GM21576 (cell line): ENCODE measurements at regions not wholly inside any gene's neighbourhood (a gene's known extent, or its start where the extent isn't known, plus 50 kb on each side); places are given as distances from the start of the nearest gene placed in this dataset.
"Not testable (repeated sequence)": the region's sequence is repeated elsewhere in the genome, so short reads cannot be mapped to it uniquely, and the experiment has no call there.

Experiments
- ATAC-seq: cut with Tn5 transposase; IDR thresholded peaks from one replicate; pipeline ENCODE4 v1.9.1; 2021; ENCODE audit warnings: mild to moderate bottlenecking, moderate library complexity; ENCODE audit not compliant: unreplicated experiment

DNA sequence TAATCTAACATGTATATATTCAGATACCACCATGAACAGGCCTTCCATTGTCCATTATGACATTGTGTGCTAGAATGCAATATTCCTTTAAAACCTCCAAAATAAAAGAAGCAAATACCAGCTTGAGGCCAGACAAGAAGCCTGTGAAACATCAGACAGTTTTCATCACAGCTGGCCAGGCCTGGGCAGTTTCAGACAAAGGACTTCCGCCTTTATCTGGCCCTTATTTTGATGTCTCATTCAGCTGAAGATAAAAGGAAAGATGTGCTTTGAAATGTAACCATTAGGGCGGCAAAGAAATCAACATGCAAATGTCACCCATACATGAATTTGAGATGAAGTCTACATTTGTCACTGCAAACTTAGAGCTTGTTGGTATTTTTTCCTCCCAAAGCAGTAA is 737.5 kb downstream of the KCNJ2 start:
- ATAC-seq = no peak

DNA sequence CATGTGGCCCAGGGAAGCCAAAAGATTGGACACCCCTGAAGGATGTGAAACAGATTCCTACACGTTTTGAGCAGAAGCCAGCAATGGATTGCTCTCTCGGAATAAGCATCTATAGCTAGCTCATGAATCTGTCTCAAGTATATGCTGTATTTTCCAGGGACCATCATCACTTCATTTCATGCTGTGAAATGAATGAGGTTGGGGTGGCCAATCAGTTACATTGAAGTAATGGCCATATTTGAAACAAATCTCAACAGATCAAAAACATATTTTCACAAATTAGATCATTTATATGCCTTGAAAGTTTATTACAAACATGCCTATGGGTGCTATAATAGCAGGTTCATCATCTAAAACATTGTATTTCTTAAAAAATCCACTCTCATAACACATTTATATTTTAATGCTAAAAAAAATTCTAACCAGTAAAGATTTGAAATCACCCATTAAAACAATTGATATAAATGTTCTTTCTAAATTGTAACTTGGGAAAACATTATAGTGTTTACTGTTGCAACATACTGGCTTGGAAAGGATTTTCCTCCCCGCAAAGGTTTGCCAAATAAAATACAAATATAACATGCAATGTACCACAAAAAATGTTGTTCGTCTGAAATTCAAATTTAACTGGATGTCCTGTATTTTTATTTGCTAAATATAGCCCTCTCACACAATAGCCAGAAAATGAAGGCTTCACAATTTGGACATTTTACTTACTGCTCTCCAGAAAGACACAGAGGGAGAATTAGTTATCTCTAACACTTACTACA is 743.6 kb downstream of the KCNJ2 start:
- ATAC-seq = no peak

DNA sequence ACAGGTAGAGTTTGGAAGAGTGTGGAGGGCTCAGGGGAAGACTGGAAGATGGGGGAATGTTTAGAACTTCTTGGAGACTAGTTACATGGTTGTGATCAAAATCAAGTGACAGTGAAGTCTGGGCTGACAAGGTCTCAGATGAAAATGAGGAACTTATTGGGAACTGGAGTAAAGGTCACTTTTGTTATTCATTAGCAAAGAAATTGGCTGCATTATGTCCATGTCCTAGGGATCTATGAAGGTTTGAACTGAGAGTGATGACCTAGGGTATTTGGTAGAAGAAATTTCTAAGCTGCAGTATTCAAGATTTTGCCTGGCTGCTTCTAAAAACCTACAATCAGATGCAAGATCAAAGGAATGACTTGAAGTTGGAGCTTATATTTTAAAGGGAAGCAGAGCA is 747.1 kb downstream of the KCNJ2 start:
- ATAC-seq = no peak

DNA sequence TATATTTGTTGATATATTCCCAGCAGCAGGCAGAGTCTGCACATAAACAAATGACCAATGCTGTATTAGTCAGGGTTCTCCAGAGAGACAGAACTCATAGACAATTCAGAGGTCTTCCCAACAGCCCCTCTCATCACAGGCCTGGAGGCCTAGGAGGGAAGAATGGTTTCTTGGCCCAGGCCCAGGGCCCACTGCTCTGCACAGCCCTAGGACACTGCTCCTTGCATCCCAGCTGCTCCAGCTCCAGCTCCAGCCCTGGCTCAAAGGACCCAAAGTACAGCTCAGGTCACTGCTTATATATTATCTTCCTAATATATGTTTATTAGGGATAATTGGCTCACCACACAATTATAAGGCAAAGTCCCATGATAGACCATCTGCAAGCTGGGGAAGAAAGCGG is 749.9 kb downstream of the KCNJ2 start:
- no peak for ATAC-seq

DNA sequence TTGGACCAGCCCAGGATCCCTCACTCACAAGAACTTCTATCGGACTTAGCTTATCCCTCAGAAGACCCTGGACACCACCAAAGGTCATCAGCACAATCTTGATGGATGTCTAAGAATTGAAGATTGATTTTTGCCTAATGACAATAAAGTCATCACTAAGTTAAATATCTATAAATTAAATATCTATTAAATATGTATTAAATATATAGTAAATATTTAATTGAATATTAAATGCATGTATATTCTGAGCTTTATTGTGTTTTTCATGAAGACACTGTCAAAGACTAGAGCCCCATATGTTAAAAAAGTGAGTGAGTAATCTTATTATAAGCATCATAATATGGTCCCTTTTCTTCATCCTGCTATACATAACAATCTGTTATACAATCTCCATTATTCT is 751.1 kb downstream of the KCNJ2 start:
- ATAC-seq = no peak

DNA sequence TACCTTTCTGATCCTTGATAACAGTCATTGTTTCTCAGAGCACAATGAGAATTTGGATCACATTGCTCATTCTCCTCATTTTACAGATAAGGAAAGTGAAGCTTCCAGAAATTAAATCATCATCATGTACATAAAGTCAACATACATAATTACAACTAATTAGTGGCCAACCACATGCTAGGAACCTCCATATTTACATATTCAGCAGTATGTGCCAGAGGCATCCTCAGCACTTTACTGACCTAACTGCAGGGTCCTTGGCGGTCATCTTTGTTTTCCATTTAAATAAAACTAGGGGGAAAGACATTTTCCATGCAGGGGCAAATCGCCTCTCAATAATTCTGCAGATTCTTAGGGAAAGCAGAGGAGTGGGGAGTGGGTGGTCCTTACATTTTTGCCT is 752.9 kb downstream of the KCNJ2 start:
- no peak for ATAC-seq

DNA sequence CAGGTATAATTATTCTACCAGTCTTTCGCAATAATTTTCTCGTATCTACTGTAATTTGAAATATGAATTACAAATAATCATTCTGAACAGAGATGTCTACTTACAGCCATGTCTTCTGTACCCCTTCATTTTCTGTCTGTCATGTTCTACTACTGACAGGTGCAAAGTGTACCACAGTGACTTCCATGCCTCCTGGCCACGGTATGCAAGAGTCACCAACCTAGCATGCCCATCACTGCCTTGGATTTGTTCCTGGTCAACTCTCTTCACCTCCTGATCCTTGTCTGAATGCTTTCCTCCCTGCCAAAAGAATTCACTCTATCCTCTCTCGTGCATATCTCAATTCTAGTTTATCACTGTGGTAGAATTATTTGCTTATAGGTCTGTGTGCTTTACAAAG is 755.4 kb downstream of the KCNJ2 start:
- no peak for ATAC-seq

DNA sequence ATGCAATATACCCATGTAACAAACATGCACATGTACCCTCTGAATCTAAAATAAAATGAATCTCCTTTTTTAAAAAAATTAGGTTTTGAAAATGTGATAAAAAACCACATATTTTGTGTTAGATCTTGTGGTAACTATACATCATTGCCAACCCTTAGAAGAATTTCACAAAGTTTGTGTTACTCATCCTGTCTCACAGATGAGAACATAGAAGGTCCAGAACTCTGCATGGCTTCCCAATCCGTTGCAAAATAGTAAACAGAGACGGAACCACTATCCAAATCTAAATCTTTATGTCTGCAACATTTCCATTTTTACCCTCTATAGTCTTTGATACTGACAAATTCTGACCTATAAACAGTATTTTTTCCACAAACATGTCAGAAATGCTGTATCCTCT is 759.9 kb downstream of the KCNJ2 start:
- no peak for ATAC-seq

DNA sequence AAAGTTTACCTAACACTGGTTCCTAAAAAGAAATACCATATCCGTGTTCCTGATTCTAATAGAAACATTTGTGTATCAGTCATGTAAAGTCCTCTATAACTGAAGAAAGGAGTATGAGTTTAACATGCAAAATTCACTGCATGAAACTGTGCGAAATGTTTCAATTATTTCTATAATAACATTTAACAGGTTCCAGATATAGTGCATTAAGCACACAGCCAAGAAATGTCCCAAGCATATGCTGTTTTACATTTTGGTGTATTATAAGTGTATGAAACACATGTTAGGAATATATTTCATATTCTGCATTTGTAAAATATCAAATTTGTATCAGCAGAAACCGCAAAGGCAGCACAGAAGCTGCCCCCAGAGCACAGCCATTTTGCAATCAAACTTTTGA is 764.9 kb downstream of the KCNJ2 start:
- ATAC-seq = no peak

DNA sequence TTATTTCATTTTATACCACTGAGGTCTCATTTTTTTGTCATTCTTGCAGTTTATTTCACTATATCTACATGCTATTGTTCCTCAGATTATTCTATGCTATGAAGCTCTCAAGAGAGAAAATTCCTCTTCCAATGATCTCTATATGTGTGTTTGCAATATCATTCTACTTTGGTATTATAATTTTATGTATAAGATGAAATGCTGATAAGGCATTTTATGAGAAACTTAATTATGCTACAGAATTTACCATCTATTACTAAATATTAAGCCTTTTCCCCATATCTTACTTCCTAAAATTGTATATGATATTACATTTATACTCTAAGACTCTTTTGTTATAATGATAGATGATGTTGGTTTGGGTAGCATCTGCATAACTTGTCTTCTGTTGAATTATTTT is 765.5 kb downstream of the KCNJ2 start:
- no peak for ATAC-seq

DNA sequence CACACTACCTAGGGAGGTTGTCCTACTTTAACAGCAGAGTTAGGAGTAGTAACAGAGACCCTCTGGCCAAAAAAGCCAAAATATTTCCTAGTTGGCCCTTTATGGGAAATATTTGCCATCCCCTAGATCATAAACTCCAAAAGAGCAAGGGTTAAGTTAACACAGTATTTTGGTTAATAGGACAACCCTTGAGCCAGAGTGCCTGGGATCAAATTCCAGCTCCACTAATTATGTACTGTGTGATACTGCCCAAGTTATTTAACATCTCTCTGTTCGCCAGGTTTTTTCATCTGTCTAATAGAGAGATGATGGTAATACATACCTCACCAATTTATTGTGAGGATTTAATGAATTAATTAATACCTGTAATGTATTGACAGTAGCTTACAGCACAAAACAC is 767.4 kb downstream of the KCNJ2 start:
- no peak for ATAC-seq

DNA sequence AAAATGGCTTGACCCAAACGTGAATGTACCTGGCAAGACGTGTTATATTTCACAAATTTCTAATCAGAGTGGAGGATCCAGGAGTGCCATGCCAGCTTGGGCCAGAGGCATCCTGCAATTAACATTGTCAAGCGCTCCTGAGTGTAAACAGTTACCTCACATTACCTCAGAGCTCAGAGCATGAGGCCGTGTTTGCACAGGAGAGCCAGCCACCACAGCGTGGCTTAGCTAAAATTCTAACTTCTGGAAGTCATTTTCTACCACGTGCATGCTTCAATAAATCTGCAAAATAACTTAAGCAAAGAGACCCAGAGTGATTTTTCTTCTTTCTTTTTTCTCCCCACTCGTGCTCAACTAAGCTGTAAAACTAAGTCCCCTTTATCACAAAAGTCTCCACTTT is 769.0 kb downstream of the KCNJ2 start:
- ATAC-seq = no peak

DNA sequence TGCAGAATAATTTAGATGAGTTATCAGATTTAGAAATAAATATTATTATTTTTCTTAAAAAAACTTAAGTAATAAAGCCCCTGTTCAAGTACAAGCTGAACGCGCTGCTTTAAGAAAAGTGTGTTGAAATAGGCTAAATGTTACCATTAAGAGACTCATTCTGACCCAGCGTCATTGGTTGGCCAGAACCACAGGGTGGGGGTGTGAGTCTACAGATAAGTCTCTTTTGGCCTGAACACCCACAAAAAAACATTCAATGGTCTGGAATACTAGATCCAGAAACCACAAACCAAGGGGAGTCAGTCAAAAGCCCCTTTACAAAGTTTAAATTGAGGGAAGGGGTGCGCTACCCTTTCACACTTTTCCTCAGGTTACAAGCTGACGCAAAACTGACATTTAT is 776.1 kb downstream of the KCNJ2 start:
- ATAC-seq = no peak

DNA sequence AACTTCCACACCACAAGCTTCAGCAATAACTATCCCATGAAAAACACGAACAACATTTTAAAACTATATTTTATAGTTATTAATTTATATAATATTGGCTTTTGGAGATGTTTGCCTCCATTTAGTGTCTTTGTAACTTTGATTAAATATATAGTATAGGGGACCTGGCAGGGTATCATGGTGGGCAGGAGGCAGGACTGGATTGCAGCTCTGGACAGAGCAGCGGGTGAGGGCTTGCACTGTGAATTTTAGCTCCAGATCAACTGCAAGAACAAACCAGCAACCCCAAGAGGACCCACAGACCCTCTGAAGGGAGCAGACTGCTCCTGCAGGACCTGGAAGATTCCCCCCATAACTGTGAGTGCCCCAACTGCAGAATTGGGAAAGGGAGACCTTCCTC is 777.9 kb downstream of the KCNJ2 start:
- no peak for ATAC-seq

DNA sequence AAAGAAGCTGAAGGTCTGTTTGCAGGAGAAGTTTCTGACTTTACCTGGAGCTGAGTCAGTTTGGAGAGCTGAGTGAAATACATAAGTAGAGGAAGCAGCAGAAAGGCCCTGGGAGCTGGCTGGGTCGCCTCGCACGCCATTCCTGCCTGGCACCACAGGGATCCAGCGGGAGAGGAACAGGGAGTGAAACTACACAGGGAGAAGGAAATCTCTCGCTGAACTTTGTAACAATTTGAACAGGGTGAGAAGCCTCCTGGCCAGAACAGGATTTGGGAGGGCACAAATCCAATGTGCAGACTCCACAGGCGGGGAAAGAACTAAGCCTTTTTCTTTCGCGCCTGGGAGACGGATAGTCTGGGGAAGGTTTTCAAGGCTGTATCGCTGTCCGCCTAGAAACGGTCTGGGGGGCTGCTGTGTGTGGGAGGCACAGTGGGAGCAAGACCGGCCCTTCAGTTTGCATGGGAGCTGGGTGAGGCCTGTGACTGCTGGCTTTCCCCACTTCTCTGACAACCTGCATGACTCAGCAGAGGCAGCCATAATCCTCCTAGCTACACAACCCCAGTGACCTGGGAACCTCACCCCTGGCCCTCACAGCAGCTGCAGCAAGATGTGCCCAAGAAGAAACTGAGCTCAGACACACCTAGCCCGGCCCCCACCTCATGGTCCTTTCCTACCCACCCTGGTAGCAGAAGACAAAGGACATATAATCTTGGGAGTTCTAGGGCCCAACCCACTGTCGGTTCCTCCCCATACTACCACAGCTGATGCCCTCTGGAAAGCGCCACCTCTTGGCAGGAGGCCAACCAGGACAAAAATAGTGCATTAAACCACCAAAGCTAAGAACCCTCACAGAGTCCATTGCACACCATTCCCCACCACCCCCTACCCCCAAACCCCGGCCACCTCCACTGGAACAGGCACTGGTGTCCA is 778.6 kb downstream of the KCNJ2 start:
- ATAC-seq = no peak

DNA sequence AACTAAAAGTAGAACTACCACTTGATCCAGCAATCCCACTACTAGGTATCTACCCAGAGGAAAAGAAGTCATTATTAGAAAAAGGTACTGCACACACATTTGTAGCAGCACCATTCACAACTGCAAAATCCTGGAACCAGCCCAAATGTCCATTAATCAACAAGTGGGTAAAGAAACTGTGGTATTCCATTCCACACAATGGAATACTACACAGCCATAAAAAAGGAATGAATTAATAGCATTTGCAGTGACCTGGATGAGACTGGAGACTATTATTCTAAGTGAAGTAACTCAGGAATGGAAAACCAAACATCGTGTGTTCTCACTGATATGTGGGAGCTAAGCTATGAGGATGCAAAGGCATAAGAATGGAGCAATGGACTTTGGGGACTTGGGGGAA is 783.8 kb downstream of the KCNJ2 start:
- not testable (repeated sequence) for ATAC-seq

DNA sequence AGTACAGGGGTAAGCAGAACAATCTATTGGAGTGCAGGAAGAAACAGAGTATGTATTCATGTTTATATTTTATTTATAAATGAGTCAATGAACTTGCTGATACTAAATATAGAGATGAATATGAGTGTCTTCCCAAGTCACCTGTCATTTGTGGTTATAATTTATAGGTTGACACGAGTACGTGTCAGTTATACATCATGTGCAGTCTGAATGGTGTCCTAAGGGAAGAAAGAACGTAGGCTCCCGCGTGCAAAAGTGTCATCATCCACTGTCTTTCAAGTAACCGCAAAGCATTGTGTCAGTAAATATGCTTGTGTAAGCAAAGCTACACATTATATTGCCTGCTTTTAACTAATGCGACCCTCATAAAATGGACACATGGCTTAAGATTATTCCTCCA is 786.1 kb downstream of the KCNJ2 start:
- ATAC-seq = no peak

DNA sequence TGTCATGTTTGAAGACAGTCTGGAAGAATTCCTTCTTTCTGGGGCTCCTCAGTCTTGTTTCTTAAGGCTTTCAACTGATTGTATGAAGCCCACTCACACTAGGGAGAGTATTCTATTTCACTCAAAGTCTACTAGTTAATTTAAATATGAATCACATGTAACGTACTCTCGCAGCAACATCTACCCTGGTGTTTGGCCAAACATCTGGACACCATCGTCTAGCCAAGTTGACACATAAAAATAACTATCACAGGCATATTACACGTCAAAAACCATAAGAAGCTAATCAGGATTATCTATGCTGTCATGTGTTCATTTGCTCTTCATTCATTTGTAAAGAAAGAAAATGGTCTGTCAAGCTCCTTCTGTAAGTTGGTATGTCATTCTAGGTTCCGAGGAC is 787.4 kb downstream of the KCNJ2 start:
- ATAC-seq = no peak

DNA sequence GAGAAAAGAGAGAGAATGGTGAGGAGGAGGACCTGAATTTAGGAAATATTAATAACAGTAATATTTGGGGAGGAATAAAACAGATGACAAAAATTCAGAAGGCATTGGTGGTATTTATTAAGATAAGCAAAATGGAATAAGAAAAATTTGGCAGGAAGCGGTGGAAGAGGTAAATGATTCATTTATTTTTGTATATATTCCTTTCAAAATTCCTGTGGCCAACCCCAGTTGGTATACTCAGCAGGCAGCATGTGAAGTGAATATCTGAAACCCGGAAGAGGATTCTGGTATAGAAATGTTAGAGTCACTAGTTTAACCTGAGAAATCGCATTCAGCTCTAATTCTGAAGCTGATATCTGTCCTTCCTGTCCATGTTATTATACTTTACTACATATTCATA is 792.0 kb downstream of the KCNJ2 start:
- no peak for ATAC-seq

DNA sequence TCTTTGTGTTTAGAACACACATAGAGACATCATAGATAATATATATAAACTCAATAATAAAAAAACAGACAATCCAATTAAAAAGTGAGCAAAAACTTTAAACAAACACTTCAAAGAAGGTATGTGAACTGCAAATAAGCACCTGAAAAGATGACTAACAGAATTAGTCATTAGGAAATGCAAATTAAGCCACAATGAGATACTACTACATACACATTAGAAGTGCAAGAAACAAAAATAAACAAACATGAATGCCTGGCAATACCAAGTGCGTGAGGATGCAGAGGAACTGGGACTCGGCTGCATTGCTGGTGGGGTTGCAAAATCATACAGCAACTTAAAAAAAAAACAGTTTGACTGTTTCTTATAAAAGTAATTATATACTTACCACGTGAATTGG is 799.0 kb downstream of the KCNJ2 start:
- ATAC-seq = no peak

DNA sequence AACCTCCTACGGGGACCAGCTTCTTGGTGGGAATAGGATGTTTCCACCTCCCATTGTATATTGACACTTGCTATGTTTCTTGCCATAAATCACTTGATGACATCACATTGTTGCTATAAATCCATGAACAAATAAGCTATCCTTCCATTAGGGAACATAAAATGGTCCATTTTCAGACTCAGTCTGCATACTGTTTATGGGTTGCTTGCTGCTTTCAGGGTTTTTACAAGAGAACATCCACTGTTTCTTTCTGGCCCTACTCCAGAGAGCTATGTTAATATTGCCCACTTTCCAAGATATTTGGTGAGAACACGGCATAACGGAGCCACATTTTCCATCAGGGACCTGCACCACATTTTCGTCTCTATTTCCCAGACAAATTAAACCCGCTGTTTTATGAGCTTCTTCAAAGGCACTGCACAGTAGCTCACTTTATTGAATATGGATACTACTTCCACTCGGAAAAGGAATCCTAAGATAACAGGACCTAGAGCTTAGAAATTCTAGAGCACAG is 800.2 kb downstream of the KCNJ2 start:
- ATAC-seq = no peak

DNA sequence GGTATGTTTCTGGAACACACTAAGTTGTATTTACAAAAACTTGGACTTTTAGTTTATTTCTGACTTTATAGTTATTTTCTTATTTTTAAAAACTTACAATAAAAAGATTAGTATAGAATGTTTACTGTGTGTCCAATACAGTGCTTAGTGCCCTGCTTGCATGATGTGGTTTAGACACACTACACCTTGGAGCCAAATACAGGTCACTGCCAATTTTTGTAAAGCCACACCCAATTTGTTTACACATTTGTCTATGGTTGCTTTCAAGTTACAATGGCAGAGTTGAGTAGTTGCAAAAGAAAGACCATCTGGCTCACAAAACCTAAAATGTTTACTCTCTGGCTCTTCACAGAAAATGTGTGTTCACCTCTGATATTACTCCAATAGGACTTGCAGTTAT is 807.1 kb downstream of the KCNJ2 start:
- no peak for ATAC-seq
